Kidney (tissue), 13 donors: ENCODE measurements at regions not wholly inside any gene's neighbourhood (a gene's known extent, or its start where the extent isn't known, plus 50 kb on each side); places are given as distances from the start of the nearest gene placed in this dataset.

ENCODE experiments used
- DNase-seq, 5 donors: peaks; one replicate each; pipeline ENCODE4 v3.0.0-alpha.2; 2013 to 2020
- FAIRE-seq: peaks from 2 replicates; lab custom pipeline; 2012; peaks lifted over from hg19 to GRCh38; lab: Jason Lieb, UNC
- H3K27ac ChIP-seq, 2 donors: one replicate each; pipeline ENCODE4 v1.7.0; 2013; ENCODE audit warnings: low read depth in 2 of 2, low read length in 2 of 2, inconsistent platforms in 1 of 2
- H3K27me3 ChIP-seq: one replicate; pipeline ENCODE4 v1.7.1; 2013; ENCODE audit warnings: low read length, inconsistent platforms; ENCODE audit not compliant: control insufficient read depth, insufficient read depth
- H3K36me3 ChIP-seq, 3 donors: one replicate each; pipeline versions ENCODE4 v1.7.0 to v1.7.1; 2013; ENCODE audit warnings: low read length in 3 of 3, control low read depth in 1 of 3, inconsistent platforms in 1 of 3; ENCODE audit not compliant: insufficient read depth in 3 of 3, control insufficient read depth in 2 of 3
- H3K4me1 ChIP-seq, 3 donors: one replicate each; pipeline versions ENCODE4 v1.7.0 to v1.7.1; 2013; ENCODE audit warnings: low read length in 3 of 3, inconsistent platforms in 1 of 3, low read depth in 1 of 3; ENCODE audit not compliant: control insufficient read depth in 2 of 3, insufficient read depth in 2 of 3
- H3K4me3 ChIP-seq, 3 donors: one replicate each; pipeline versions ENCODE4 v1.7.0 to v1.8.1; 2013; ENCODE audit warnings: low read length in 3 of 3, control low read depth in 1 of 3, inconsistent platforms in 1 of 3
- H3K9ac ChIP-seq, 3 donors: one replicate each; pipeline versions ENCODE4 v1.7.0 to v1.7.1; 2013; ENCODE audit warnings: low read length in 3 of 3, control low read depth in 1 of 3, inconsistent platforms in 1 of 3
- H3K9me3 ChIP-seq, 3 donors: one replicate each; pipeline versions ENCODE4 v1.7.0 to v1.7.1; 2013; ENCODE audit warnings: low read length in 3 of 3, control low read depth in 1 of 3, inconsistent platforms in 1 of 3; ENCODE audit not compliant: control insufficient read depth in 2 of 3, insufficient read depth in 1 of 3
- CTCF ChIP-seq: IDR thresholded peaks from 3 replicates; pipeline ENCODE4 v1.5.1; 2012; ENCODE audit warnings: mild to moderate bottlenecking, moderate library complexity, borderline replicate concordance; ENCODE audit not compliant: insufficient read depth; ENCODE audit errors: extremely low read depth
- intact Hi-C: fragments of 100-400 bp; cut with DNase I; formaldehyde crosslinking; loops from one replicate; pipeline ENCODE4 v1.11.1; 2022
- donor health status: control.
- donor health status: control.
- donor health status: control.
- donor health status: control.
- donor health status: control.
- donor health status: DM: yes; HTN: yes; CAD: no.
- donor health status: Normal renal cell carcinoma (clear cell type).

GRCh38 chr5:164002628-164003027 is 497.2 kb downstream of the MAT2B start:
- DNase-seq (no peak), FAIRE-seq (no peak)
- H3K9ac ChIP-seq, result no peak overlapping the region
- TF ChIP-seq CTCF, result no peak
- no peaks in the 10 kb centered on the region for H3K27me3 ChIP-seq
- no peaks in the 10 kb centered on the region for H3K36me3 ChIP-seq
- no peaks in the 10 kb centered on the region for H3K4me1 ChIP-seq
- intact Hi-C loops, result no loop called here
- H3K9me3 ChIP-seq, result no peaks in the 10 kb centered on the region
- no peak overlapping the region for H3K27ac ChIP-seq
- H3K4me3 ChIP-seq, result no peak overlapping the region

- H3K27me3 ChIP-seq, result no peaks in the 10 kb centered on the region
- H3K4me1 ChIP-seq, result no peaks in the 10 kb centered on the region
- H3K27ac ChIP-seq, result no peak overlapping the region
- H3K36me3 ChIP-seq, result no peaks in the 10 kb centered on the region
- TF ChIP-seq CTCF, result no peak
- DNase-seq (no peak), FAIRE-seq (no peak)
- intact Hi-C loops, result no loop called here
- H3K4me3 ChIP-seq, result no peak overlapping the region
- H3K9me3 ChIP-seq, result no peaks in the 10 kb centered on the region
- no peak overlapping the region for H3K9ac ChIP-seq
Observed at GRCh38 chr5:164005071-164005470, 499.7 kb downstream of the MAT2B start.

GRCh38 chr5:164007064-164007463 is 501.6 kb downstream of the MAT2B start:
- no peak for TF ChIP-seq CTCF

GRCh38 chr5:164009621-164010020 is 504.2 kb downstream of the MAT2B start:
- no peak for TF ChIP-seq CTCF
- Histone ChIP-seq H3K27me3 (no peaks in the 10 kb centered on the region), H3K9me3 (no peaks in the 10 kb centered on the region), H3K4me1 (no peaks in the 10 kb centered on the region), H3K4me3 (no peak overlapping the region), H3K36me3 (no peaks in the 10 kb centered on the region), H3K27ac (no peak overlapping the region), H3K9ac (no peak overlapping the region)
- DNase-seq (no peak), FAIRE-seq (no peak)
- intact Hi-C loops, result no loop called here

More at GRCh38 chr5:164007064-164007463, 501.6 kb downstream of the MAT2B start:
- Histone ChIP-seq H3K4me1 (no peaks in the 10 kb centered on the region), H3K27ac (no peak overlapping the region), H3K9me3 (no peaks in the 10 kb centered on the region), H3K4me3 (no peak overlapping the region), H3K36me3 (no peaks in the 10 kb centered on the region), H3K9ac (no peak overlapping the region), H3K27me3 (no peaks in the 10 kb centered on the region)
- FAIRE-seq, result no peak
- no peak for DNase-seq
- intact Hi-C loops, result no loop called here
